ENCODE measurements at regions not wholly inside any gene's neighbourhood (a gene's known extent, or its start where the extent isn't known, plus 50 kb on each side); places are given as distances from the start of the nearest gene placed in this dataset.

DNA sequence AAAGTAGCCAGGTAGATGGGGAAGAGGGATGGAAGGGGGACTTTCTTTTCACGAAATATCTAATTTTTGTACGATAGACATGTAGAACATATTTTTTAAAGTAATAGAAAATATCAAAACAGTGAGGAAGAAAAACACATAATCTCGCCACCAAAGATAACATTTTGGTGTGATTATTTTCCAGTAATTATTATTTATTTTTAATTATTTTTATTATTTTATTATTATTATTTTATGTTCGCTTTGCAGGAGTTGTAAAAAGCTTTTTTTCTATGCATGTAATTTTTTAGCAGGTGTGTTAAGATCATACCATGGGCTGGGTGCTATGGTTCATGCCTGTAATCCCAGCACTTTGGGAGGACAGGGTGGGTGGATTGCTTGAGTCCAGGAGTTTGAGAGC, 85.6 kb upstream of the CCND2 start:
- TF ChIP-seq, protein P1, sequence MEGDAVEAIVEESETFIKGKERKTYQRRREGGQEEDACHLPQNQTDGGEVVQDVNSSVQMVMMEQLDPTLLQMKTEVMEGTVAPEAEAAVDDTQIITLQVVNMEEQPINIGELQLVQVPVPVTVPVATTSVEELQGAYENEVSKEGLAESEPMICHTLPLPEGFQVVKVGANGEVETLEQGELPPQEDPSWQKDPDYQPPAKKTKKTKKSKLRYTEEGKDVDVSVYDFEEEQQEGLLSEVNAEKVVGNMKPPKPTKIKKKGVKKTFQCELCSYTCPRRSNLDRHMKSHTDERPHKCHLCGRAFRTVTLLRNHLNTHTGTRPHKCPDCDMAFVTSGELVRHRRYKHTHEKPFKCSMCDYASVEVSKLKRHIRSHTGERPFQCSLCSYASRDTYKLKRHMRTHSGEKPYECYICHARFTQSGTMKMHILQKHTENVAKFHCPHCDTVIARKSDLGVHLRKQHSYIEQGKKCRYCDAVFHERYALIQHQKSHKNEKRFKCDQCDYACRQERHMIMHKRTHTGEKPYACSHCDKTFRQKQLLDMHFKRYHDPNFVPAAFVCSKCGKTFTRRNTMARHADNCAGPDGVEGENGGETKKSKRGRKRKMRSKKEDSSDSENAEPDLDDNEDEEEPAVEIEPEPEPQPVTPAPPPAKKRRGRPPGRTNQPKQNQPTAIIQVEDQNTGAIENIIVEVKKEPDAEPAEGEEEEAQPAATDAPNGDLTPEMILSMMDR (IDR thresholded peaks at IDR 0.05), result no peak
- TF ChIP-seq POLR2A (IDR thresholded peaks at IDR 0.05), result no peak

All from testis (tissue), 2 donors.